ENCODE measurements at regions not wholly inside any gene's neighbourhood (a gene's known extent, or its start where the extent isn't known, plus 50 kb on each side); places are given as distances from the start of the nearest gene placed in this dataset.

GRCh38 chr5:89513299-89514044 lies 630.5 kb upstream of the MEF2C start:
- TF ChIP-seq YY1 (IDR thresholded peaks at IDR 0.05; ENCODE audit: insufficient read depth, insufficient read length): no peak
- no peak for TF ChIP-seq ZNF274 (IDR thresholded peaks at IDR 0.05; ENCODE audit: low read depth, low read length)

All from NT2/D1 (cell line).